IMR-90 (cell line): ENCODE measurements at regions not wholly inside any gene's neighbourhood (a gene's known extent, or its start where the extent isn't known, plus 50 kb on each side); places are given as distances from the start of the nearest gene placed in this dataset.

Source experiments
- ATAC-seq: fragments of 200-7000 bp; cut with Tn5 transposase; 2 replicates; pipeline ENCODE4 v1.9.1; 2020; ENCODE audit warnings: low read depth, mild to moderate bottlenecking, moderate library complexity
- BruUV-seq: library from RNA; stranded (reverse); fragments of 400-500 nt; replicated peaks from 2 replicates; lab custom pipeline; 2021; lab: Mats Ljungman, UMichigan
- CTCF ChIA-PET: fragments of 300-600 bp; formaldehyde crosslinking; extraction: SDS; loops from one replicate; lab custom pipeline; 2021; ENCODE audit warnings: antibody characterized with exemption; lab: Yijun Ruan, JAX
- POLR2A ChIA-PET: fragments of 300-600 bp; sonication (Branson Sonifier 250); formaldehyde crosslinking; loops from one replicate; lab custom pipeline; 2022; ENCODE audit warnings: antibody characterized with exemption; ENCODE audit not compliant: unreplicated experiment; lab: Charles Lee
- DNase-seq: peaks from one replicate; pipeline ENCODE4 v3.0.0; 2013
- H2AFZ ChIP-seq: replicated peaks from 2 replicates; pipeline ENCODE3; 2013; ENCODE audit warnings: low read length, mild to moderate bottlenecking; ENCODE audit not compliant: poor library complexity
- H2AK5ac ChIP-seq: 2 replicates; pipeline ENCODE4 v1.6.1; 2013; ENCODE audit warnings: low read depth, low read length, inconsistent platforms
- H2AK9ac ChIP-seq: replicated peaks from 2 replicates; pipeline ENCODE3; 2013; ENCODE audit warnings: mild to moderate bottlenecking, low read depth, low read length, moderate library complexity; ENCODE audit not compliant: poor library complexity
- H2BK120ac ChIP-seq: 2 replicates; pipeline ENCODE4 v1.6.1; 2013; ENCODE audit warnings: low read depth, low read length, inconsistent platforms
- H2BK15ac ChIP-seq: 3 replicates; pipeline ENCODE4 v1.6.1; 2013; ENCODE audit warnings: low read depth, low read length, inconsistent platforms
- H2BK20ac ChIP-seq: 2 replicates; pipeline ENCODE4 v1.6.1; 2013; ENCODE audit warnings: low read depth, mild to moderate bottlenecking, inconsistent platforms, low read length, moderate library complexity
- H2BK5ac ChIP-seq: 2 replicates; pipeline ENCODE4 v1.6.1; 2013; ENCODE audit warnings: mild to moderate bottlenecking, low read depth, low read length, inconsistent platforms; ENCODE audit not compliant: poor library complexity, severe bottlenecking
- H3K14ac ChIP-seq: replicated peaks from 2 replicates; pipeline ENCODE4 v1.6.1; 2013; ENCODE audit warnings: low read depth, low read length, inconsistent platforms
- H3K18ac ChIP-seq: 2 replicates; pipeline ENCODE4 v1.6.1; 2013; ENCODE audit warnings: low read depth, low read length, control low read depth
- H3K23ac ChIP-seq: 2 replicates; pipeline ENCODE4 v1.6.1; 2013; ENCODE audit warnings: low read depth, low read length, inconsistent platforms
- H3K27ac ChIP-seq: 2 replicates; pipeline ENCODE4 v1.5.1; 2013; ENCODE audit warnings: mild to moderate bottlenecking, control low read depth, low read length; ENCODE audit not compliant: insufficient read depth
- H3K27me3 ChIP-seq: 2 replicates; pipeline ENCODE4 v1.6.1; 2013; ENCODE audit warnings: low read length; ENCODE audit not compliant: control insufficient read depth, insufficient read depth
- H3K36me3 ChIP-seq: 2 replicates; pipeline ENCODE4 v1.6.1; 2013; ENCODE audit warnings: low read length, mixed read lengths; ENCODE audit not compliant: control insufficient read depth, insufficient read depth
- H3K4ac ChIP-seq: 2 replicates; pipeline ENCODE4 v1.6.1; 2013; ENCODE audit warnings: low read depth, low read length, inconsistent platforms
- H3K4me1 ChIP-seq: 2 replicates; pipeline ENCODE4 v1.6.1; 2013; ENCODE audit warnings: low read length, mixed read lengths; ENCODE audit not compliant: control insufficient read depth, insufficient read depth
- H3K4me2 ChIP-seq: 2 replicates; pipeline ENCODE4 v1.6.1; 2013; ENCODE audit warnings: low read depth, mild to moderate bottlenecking, control low read depth, low read length, moderate library complexity
- H3K4me3 ChIP-seq: 2 replicates; pipeline ENCODE4 v1.5.1; 2013; ENCODE audit warnings: low read depth, mild to moderate bottlenecking, control low read depth, low read length, moderate library complexity; ENCODE audit not compliant: insufficient read depth
- H3K56ac ChIP-seq: 2 replicates; pipeline ENCODE4 v1.6.1; 2013; ENCODE audit warnings: low read length, inconsistent platforms; ENCODE audit not compliant: insufficient read depth; ENCODE audit errors: extremely low read depth
- H3K79me1 ChIP-seq, 2 experiments: 2 replicates each; pipeline ENCODE4 v1.6.1; 2013; ENCODE audit warnings: low read length in 2 of 2, inconsistent platforms in 1 of 2, low read depth in 1 of 2
- H3K9ac ChIP-seq: 2 replicates; pipeline ENCODE4 v1.6.1; 2013; ENCODE audit warnings: low read depth, low read length, control low read depth
- H3K9me1 ChIP-seq: 2 replicates; pipeline ENCODE4 v1.6.1; 2013; ENCODE audit warnings: low read length, inconsistent platforms; ENCODE audit not compliant: insufficient read depth
- H3K9me3 ChIP-seq: 2 replicates; pipeline ENCODE4 v1.6.1; 2013; ENCODE audit warnings: low read length; ENCODE audit not compliant: control insufficient read depth, insufficient read depth
- H4K20me1 ChIP-seq: 2 replicates; pipeline ENCODE4 v1.6.1; 2013; ENCODE audit warnings: low read length, inconsistent platforms; ENCODE audit not compliant: insufficient read depth
- H4K5ac ChIP-seq: 2 replicates; pipeline ENCODE4 v1.6.1; 2013; ENCODE audit warnings: mild to moderate bottlenecking, low read depth, low read length, control low read depth
- H4K8ac ChIP-seq, 2 experiments: 2 replicates each; pipeline ENCODE4 v1.6.1; 2013; ENCODE audit warnings: low read depth in 2 of 2, low read length in 2 of 2, control low read depth in 1 of 2, inconsistent platforms in 1 of 2
- H4K91ac ChIP-seq: 2 replicates; pipeline ENCODE4 v1.6.1; 2013; ENCODE audit warnings: low read depth, low read length, inconsistent platforms; ENCODE audit not compliant: insufficient read depth
- BHLHE40 ChIP-seq: fragments of 150-350 bp; IDR thresholded peaks from 2 replicates; pipeline ENCODE4 v1.6.1; 2016; ENCODE audit warnings: mild to moderate bottlenecking, low read depth, low read length
- CEBPB ChIP-seq: IDR thresholded peaks from 2 replicates; pipeline ENCODE4 v1.6.1; 2012; ENCODE audit warnings: low read depth, low read length, improper control_type of control experiment
- CHD1 ChIP-seq: IDR thresholded peaks from 2 replicates; pipeline ENCODE4 v1.6.1; 2012; ENCODE audit warnings: low read depth, low read length, improper control_type of control experiment
- FOS ChIP-seq: fragments of 150-350 bp; IDR thresholded peaks from 2 replicates; pipeline ENCODE4 v1.6.1; 2016; ENCODE audit warnings: low read depth, low read length
- MAFK ChIP-seq: IDR thresholded peaks from 2 replicates; pipeline ENCODE4 v1.6.1; 2012; ENCODE audit warnings: low read depth, low read length, improper control_type of control experiment
- MAZ ChIP-seq: IDR thresholded peaks from 2 replicates; pipeline ENCODE4 v1.6.1; 2012; ENCODE audit warnings: low read depth, mild to moderate bottlenecking, low read length, improper control_type of control experiment, moderate library complexity, borderline replicate concordance
- MXI1 ChIP-seq: IDR thresholded peaks from 2 replicates; pipeline ENCODE4 v1.6.1; 2012; ENCODE audit warnings: low read depth, mild to moderate bottlenecking, low read length, moderate library complexity, borderline replicate concordance
- NFE2L2 ChIP-seq: fragments of 150-350 bp; IDR thresholded peaks from 2 replicates; pipeline ENCODE4 v1.6.1; 2016; ENCODE audit warnings: low read depth, mild to moderate bottlenecking, low read length
- POLR2A ChIP-seq: IDR thresholded peaks from 2 replicates; pipeline ENCODE4 v1.6.1; 2012; ENCODE audit warnings: mild to moderate bottlenecking, low read depth, low read length
- RAD21 ChIP-seq: IDR thresholded peaks from 2 replicates; pipeline ENCODE4 v1.6.1; 2012; ENCODE audit warnings: low read length, improper control_type of control experiment
- RFX5 ChIP-seq: IDR thresholded peaks from 2 replicates; pipeline ENCODE4 v1.8.0; 2012; ENCODE audit warnings: low read depth, mild to moderate bottlenecking, low read length, moderate library complexity
- SMC3 ChIP-seq: fragments of 150-350 bp; IDR thresholded peaks from 2 replicates; pipeline ENCODE4 v1.6.1; 2016; ENCODE audit warnings: low read depth, mild to moderate bottlenecking, antibody characterized with exemption, low read length, moderate library complexity
- WGBS, 2 experiments: methylation state at CpG; one replicate each; pipeline versions ENCODE4 v1.1.5 to v1.1.7; 2013; ENCODE audit warnings: missing lambda C conversion rate in 2 of 2; ENCODE audit not compliant: insufficient read length in 1 of 2; ENCODE audit errors: extremely low coverage in 2 of 2; 5-methylcytosine and 5-hydroxymethylcytosine counted together
- dilution Hi-C: fragments of 300-500 bp; cut with HindIII; formaldehyde crosslinking; loops from one replicate; pipeline ENCODE4 v1.14.3; 2018; ENCODE audit warnings: low sequenced_read_pairs; ENCODE audit not compliant: unreplicated experiment
- in situ Hi-C: fragments of 300-500 bp; cut with MboI; formaldehyde crosslinking; loops from 3 replicates; pipeline ENCODE4 v1.14.3; 2019; ENCODE audit warnings: low sequenced_read_pairs, inconsistent platforms, mixed read lengths
- intact Hi-C: fragments of 100-400 bp; cut with micrococcal nuclease; formaldehyde crosslinking; loops from 2 replicates; pipeline ENCODE4 v1.10.0; 2022
- TF ChIP-seq, protein P1 (sequence below): fragments of 150-350 bp; IDR thresholded peaks from 2 replicates; pipeline ENCODE4 v1.6.1; 2017; ENCODE audit warnings: mild to moderate bottlenecking, antibody characterized with exemption, low read length, low read depth
- TF ChIP-seq, protein P2 (sequence below): fragments of 150-350 bp; IDR thresholded peaks from 2 replicates; pipeline ENCODE4 v1.6.1; 2016; ENCODE audit warnings: low read depth, mild to moderate bottlenecking, low read length, moderate library complexity, borderline replicate concordance
- TF ChIP-seq, protein P3 (sequence below): conservative IDR thresholded peaks from 2 replicates; pipeline ENCODE4 v1.5.1; 2012; ENCODE audit warnings: mild to moderate bottlenecking, low read depth, low read length, improper control_type of control experiment

DNA sequence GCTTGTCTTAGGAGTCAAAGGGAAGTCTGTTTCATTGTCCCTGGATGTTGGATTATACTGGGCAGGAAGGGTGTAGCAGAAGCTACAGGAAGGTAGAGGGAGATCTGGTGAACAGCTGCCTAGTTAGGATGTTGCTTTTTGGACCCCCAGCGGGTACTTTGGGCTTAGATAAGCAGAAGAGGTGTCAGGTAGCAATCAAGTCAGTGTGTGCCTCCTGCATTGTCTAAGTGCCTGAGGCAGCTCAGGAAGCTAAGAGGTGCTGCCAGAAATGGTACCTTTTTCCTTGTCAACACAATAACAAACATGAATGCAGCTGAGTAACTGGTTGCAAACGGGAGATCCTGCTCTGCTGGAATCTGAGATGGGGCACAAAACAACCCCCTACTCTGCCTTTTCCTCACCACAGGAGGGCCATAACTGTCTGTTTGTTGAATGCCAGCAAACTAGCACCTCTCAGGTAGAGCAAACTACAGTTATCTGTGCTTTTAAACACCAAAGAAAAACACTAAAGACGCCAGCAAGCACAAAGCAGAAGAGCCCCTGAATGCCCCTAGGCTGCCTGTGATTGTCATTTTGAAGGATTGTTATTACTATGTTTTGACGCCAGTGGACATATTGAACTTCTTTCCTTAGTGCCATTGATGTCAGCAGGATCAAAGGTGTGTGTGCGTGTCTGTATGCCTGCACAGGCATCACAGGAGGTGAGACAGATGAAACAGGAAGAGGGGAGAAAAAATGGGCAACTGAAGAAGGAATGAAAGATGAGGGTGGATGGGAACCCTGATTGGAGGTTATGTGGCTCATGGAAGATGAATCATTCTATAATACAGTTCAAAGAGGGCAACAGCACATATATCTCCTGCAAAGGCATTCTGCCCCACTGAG is 151.4 kb downstream of the ETAA1 start:
- Histone ChIP-seq H4K91ac (no peak overlapping the region), H2BK5ac (no peak overlapping the region), H3K27me3 (no peaks in the 10 kb centered on the region), H3K9me1 (no peaks in the 10 kb centered on the region), H2AK5ac (no peak overlapping the region), H3K4me2 (no peak overlapping the region), H2BK120ac (no peak overlapping the region), H3K14ac (no peak overlapping the region), H2AFZ (no peak overlapping the region), H4K5ac (no peak overlapping the region), H3K4me3 (no peak overlapping the region), H3K56ac (no peak overlapping the region), H2BK20ac (no peak overlapping the region), H3K79me1 (no peaks in the 10 kb centered on the region), H2AK9ac (no peak overlapping the region), H3K4ac (no peak overlapping the region), H3K9me3 (no peaks in the 10 kb centered on the region), H3K27ac (no peak overlapping the region), H2BK15ac (no peak overlapping the region), H3K23ac (no peak overlapping the region), H3K36me3 (no peaks in the 10 kb centered on the region), H3K9ac (no peak overlapping the region), H4K8ac (no peak overlapping the region), H3K4me1 (no peaks in the 10 kb centered on the region), H3K18ac (no peak overlapping the region), H4K20me1 (no peaks in the 10 kb centered on the region)
- TF ChIP-seq, protein P1, sequence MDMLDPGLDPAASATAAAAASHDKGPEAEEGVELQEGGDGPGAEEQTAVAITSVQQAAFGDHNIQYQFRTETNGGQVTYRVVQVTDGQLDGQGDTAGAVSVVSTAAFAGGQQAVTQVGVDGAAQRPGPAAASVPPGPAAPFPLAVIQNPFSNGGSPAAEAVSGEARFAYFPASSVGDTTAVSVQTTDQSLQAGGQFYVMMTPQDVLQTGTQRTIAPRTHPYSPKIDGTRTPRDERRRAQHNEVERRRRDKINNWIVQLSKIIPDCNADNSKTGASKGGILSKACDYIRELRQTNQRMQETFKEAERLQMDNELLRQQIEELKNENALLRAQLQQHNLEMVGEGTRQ: no peak
- TF ChIP-seq CEBPB: no peak
- TF ChIP-seq NFE2L2: no peak
- TF ChIP-seq, protein P2, sequence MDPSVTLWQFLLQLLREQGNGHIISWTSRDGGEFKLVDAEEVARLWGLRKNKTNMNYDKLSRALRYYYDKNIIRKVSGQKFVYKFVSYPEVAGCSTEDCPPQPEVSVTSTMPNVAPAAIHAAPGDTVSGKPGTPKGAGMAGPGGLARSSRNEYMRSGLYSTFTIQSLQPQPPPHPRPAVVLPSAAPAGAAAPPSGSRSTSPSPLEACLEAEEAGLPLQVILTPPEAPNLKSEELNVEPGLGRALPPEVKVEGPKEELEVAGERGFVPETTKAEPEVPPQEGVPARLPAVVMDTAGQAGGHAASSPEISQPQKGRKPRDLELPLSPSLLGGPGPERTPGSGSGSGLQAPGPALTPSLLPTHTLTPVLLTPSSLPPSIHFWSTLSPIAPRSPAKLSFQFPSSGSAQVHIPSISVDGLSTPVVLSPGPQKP: no peak
- no peak for TF ChIP-seq MXI1
- no peak for TF ChIP-seq CHD1
- no peak for TF ChIP-seq RFX5
- TF ChIP-seq, protein P3, sequence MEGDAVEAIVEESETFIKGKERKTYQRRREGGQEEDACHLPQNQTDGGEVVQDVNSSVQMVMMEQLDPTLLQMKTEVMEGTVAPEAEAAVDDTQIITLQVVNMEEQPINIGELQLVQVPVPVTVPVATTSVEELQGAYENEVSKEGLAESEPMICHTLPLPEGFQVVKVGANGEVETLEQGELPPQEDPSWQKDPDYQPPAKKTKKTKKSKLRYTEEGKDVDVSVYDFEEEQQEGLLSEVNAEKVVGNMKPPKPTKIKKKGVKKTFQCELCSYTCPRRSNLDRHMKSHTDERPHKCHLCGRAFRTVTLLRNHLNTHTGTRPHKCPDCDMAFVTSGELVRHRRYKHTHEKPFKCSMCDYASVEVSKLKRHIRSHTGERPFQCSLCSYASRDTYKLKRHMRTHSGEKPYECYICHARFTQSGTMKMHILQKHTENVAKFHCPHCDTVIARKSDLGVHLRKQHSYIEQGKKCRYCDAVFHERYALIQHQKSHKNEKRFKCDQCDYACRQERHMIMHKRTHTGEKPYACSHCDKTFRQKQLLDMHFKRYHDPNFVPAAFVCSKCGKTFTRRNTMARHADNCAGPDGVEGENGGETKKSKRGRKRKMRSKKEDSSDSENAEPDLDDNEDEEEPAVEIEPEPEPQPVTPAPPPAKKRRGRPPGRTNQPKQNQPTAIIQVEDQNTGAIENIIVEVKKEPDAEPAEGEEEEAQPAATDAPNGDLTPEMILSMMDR: no peak
- no peak for TF ChIP-seq FOS
- no peak for TF ChIP-seq SMC3
- TF ChIP-seq MAFK: no peak
- no peak for TF ChIP-seq POLR2A
- TF ChIP-seq MAZ: no peak
- TF ChIP-seq RAD21: no peak
- TF ChIP-seq BHLHE40: no peak
- POLR2A ChIA-PET: no interaction called here
- in situ Hi-C loops: no loop called here
- no peak for ATAC-seq
- WGBS, 2 experiments: no CpG with 5 or more reads among the region's 5 CpGs
- BruUV-seq: no TSS peak
- intact Hi-C loops: no loop called here
- CTCF ChIA-PET: interaction anchor here (0.6 kb wide), 1 partner anchor 9 kb away, joined by 3 read pairs; no protein-coding TSS in a partner anchor
- no peak for DNase-seq
- dilution Hi-C loops: no loop called here
